ENCODE measurements at regions not wholly inside any gene's neighbourhood (a gene's known extent, or its start where the extent isn't known, plus 50 kb on each side); places are given as distances from the start of the nearest gene placed in this dataset.

- TF ChIP-seq POLR2A (IDR thresholded peaks at IDR 0.05) (no peak), CTCF (IDR thresholded peaks at IDR 0.05) (no peak)
Measured at GRCh38 chr14:34064349-34064748, 113.5 kb upstream of the EGLN3 start.

All from heart left ventricle (tissue), 13 donors.